ENCODE measurements at regions not wholly inside any gene's neighbourhood (a gene's known extent, or its start where the extent isn't known, plus 50 kb on each side); places are given as distances from the start of the nearest gene placed in this dataset.

DNA sequence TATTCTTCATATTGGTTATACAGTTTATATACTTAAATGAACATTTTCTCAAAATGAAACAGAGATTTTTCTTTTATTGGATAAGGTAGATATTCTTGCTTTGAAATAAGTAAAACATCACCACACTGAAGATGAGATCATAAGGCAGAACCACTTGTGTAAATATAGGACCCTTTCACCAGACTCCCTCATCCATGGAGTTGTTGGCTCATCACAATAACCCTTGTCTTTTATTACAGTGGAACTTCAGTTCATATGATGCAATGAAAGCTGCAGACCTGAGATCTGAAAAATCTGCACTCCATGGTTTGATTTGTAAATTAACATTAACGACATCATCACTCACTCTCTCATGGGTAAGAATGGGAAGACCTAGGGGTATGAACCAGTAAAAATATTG is 51.9 kb upstream of the DBX2 start:
- no peak for DNase-seq (ENCODE audit: low read depth)

DNA sequence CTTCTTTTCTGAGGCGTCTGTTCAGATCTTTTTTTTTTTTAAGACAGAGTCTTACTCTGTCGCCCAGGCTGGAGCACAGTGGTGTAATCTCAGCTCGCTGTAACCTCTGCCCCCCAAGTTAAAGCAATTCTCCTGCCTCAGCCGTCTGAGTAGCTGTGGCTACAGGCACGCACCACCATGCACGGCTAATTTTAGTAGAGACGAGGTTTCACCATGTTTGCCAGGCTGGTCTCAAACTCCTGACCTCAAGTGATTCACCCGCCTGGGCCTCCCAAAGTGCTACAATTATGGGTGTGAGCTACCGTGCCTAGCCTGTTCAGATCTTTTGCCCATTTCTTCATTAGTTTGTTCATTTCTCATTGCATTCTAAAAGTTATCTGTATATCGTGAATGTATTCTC is 55.1 kb upstream of the DBX2 start:
- DNase-seq (ENCODE audit: low read depth) = no peak

DNA sequence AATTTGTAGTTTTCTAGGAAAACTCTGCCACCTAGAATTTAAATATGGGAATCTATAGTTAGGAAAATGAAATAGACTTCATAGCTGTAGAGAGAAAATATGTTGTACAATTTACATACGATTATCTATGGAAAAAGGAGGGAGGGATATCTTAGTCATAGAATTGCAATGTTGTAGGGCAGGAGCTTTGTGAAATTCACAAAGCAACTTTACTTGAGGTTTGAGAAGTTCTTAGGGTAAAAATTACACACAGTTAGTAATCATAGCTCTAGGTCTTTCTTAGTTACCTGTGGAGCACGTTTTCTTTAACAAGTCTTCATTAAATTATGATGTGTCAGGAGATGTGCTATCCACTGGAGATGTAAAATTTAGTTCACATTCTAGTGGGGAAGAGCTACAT is 61.4 kb upstream of the DBX2 start:
- DNase-seq (ENCODE audit: low read depth) = no peak

DNA sequence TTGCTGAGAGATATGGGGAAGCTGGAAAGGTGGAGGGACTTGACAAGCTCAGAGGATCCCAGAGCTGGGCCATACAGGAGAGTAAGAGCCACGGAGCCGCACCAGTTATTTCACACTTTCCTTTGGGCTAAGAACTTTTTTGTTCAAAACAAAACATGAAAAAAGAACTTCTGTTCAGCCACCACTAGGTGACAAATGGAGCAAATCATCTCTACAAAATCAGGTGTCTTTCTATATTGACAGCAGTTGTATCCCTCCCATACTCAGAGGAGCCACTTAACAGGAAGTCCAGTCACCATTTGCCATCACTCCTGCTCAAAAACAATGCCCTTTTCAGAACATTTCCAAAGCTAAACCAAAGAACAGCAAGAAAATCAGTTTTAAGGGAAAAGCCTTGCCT is 70.3 kb upstream of the DBX2 start:
- no peak for DNase-seq (ENCODE audit: low read depth)

DNA sequence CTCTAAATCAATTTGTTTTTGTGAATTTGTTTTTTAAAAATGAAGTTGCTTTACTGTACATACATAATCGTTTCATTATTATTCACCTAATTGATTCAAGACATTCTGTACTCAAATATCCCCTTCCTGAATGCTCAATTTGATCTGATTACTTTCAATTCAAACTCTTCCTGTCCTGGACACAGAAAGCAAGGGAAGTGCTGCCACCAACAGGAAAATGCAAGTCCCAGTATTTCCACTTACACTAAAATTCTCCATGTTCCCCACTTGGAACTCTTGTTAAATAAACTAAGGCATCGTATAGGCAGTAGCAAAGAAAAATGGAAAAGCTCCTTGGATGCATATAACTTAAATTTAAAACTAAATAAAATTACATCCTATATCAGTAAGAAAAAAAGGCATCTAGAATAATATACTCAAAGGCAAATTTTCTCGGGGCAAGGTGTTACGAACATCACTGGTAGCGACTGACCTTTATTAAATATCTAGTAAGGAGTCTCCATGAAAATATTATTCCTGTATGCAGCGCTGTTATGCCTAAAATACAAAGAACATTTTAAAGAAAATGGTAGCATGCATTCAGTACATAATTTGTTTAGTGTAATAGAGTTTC is 72.0 kb upstream of the DBX2 start:
- DNase-seq (ENCODE audit: low read depth) = peak; percentile 64

DNA sequence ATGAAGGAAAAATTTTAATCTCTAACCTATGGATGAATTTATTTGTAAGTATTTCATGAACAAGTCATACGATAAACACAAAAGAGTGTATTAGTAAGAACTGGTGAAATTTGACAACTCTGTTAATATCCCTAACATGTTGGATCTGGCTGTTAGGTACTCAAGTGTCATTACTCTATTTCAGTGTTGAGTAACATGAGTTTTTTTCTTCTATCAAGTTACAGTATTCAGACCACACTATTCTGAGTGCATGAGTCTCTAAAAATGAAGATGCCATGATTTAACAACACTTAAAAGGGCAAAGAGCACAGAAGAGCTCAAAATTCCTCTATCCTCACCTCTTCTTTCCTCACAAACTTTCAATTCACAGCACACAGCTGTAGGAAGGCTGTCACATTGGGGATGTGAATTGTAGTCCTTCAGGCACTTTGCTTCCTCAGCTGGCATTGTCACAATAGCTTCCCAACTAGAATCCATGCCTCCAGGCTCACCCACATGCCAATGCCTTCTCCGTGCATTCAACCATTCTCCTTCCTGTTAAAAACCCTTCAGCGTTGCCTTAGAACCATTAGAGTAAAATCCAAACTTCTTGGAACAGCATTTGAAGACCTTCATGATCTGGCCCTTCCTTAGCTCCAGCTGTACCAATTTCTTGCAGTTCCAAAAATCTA is 73.7 kb upstream of the DBX2 start:
- DNase-seq (ENCODE audit: low read depth) = no peak

DNA sequence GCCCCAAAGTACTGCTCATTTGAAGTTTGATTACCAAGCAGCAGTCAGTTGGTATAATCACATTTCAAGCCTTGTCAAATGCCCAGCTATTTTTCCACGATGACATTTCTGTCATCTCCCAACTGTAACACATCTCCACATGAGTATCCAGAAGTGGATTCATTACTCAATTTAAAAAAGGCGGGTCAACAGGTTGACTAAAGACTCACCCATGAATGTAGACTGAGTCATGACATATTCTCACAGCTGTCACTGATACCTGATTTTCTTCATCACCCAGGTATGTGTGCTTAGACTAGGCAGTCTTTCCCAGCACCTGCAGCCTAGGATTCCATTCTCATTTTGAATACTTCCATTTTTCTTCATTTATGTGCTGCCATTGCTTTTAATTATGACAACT is 75.1 kb upstream of the DBX2 start:
- no peak for DNase-seq (ENCODE audit: low read depth)

DNA sequence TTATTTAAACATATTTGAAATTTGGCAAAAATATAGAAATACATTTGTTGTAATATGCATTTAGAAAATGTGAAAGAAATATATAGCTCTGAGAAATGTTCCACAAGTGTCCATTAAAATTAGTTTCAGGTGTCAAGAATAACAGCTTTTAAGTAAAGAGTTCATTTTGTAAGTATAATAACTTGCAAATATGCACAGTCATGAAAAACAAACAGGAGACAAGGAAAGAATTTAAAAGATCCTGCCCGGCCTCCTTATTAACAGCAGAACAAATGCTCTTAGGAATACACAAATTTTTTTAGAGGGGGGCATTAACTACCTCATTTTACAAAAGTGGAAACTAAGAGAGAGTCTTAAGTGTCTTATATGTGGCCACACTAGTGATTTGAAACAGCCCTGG is 77.7 kb upstream of the DBX2 start:
- DNase-seq (ENCODE audit: low read depth) = no peak

DNA sequence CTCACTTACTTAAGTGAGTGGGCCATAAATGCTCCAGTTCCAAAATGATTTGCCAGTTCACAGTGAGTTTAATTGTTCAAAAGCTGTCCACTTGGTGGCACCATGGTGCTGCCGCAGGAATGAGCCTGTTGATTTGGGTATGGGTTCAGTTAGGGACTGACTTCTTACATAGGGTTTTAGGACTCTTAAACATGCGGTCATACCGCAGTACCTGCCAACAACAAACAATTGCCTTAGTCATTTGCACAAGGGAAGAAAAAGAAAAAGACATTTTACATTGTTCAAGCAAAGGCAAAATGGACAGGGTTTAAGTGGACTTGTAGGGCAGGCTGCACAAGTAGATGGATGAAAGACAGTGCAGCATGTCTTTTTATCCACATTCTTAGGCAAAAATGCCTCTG is 80.0 kb upstream of the DBX2 start:
- DNase-seq (ENCODE audit: low read depth) = peak; percentile 58

DNA sequence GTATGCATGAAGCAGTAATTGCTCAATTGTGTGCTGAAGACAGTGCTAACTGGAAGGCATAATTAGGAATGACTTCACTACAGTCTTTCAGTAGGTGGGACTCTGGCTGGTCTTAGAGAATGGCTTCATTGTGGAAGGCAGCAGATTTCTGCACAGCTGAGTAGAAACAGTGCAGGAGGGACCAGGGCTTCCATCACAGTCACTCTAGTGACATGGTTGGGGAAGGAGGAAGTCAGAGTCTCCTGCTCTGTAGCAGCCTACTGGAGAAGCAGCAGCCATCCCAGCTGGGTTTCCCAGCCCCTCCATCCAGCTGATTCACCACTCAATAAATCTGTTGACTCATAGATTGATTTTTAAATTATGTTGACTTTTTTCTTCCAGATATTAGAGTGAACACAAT is 80.6 kb upstream of the DBX2 start:
- no peak for DNase-seq (ENCODE audit: low read depth)

DNA sequence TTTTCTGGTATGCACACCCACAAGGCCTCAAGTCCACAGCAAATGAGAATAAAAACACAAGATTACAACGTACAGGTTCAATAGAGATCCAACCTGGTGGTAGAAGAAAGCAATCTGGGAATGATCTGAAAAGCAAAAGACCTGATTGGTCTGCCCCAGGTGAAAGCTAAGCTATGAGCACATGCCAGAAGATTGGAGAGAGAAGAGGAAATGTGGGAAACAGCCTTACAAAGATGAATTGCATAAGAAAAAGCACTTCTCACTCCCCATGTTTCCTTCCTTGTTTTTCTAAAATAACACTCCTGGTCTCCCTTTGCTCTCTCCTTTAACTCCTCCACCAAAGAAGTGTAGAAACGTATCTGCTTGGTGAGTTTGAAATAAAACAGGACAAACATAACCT is 77.3 kb upstream of the ANO6 start:
- no peak for DNase-seq (ENCODE audit: low read depth)

DNA sequence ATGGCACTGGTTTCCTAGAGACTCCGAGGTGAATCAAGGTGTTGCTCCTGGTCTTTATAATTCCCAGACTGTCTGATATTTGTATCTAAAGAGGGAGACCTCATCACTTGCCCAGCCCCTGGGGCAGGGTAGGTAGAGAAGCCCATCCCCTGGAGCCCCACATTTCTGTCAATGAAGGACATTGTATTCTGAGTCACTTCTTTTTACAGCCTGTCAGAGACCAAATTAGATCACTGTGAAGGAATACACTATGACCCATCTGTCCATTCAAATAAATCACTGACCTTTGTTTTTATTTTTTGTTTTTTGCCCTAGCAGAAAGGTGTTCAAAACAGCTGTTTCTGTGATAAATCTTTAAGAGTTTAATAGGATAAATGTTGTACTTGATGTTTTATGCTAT is 67.9 kb upstream of the ANO6 start:
- no peak for DNase-seq (ENCODE audit: low read depth)

DNA sequence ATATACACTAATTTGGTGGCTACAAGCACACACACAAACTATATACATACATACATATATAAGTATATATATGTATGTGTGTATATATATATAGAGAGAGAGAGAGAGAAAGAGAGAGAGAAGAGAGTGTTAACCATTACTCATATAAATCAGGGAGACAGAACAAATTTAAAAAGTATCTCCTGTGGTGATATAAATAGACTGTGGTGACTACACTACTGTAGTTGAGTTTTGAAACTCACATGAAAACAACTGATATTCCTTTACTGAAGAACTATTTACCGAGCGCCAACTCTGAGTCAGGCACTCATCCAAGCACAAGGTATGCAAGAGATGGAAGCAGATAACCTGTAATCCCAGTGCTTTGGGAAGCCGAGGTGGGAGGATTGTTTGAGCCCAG is 67.3 kb upstream of the ANO6 start:
- no peak for DNase-seq (ENCODE audit: low read depth)

DNA sequence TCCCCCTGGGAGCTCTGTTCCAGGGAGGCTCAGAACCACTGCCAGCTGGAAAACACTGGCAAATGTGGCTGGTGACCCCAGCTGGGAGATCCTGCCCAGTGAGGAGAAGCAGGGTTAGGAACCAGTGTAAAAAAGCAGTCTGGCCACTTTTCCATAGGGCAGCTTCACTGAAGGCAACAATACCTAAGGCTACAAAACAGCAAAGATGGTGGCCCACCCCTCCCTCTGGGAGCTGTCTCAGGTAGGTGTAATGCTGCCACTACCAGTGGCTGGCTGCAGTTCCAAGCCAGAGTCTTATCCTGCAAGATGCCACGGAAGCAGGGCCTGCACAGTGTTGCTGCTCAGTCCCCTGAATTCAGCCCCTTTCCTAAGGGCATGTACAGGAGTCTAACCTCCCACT is 50.6 kb upstream of the ANO6 start:
- DNase-seq (ENCODE audit: low read depth) = no peak

DNA sequence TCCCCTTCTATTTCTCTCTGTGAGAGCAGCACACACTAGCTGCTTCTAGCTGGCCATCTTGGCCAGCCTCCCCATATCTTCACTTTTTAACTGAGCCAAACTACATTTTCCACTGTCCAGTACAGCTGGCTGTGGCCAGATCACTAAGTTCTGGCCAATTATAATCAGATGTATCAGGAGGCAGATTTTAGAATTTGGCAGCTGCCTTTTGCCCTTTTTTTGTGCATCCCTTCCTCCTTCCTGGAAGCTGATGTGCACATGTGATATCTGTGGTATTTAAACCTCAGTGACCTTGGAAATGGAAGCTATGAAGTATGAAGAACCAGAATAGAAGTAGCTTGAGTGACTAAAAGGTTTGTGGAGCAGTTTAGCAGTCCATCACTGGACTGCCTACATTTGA is 49.8 kb upstream of the ANO6 start:
- no peak for DNase-seq (ENCODE audit: low read depth)

Data from renal cortical epithelial cell (primary cell).